Gastrocnemius medialis (tissue), 4 donors: ENCODE measurements at regions not wholly inside any gene's neighbourhood (a gene's known extent, or its start where the extent isn't known, plus 50 kb on each side); places are given as distances from the start of the nearest gene placed in this dataset.

ENCODE experiments used
- ATAC-seq, 2 donors: fragments of 150-250 bp; one replicate each; pipeline ENCODE4 v1.9.1; 2016
- DNase-seq, 2 donors: peaks; one replicate each; pipeline ENCODE4 v3.0.0-alpha.2; 2019
- H3K27ac ChIP-seq, 4 donors: fragments of 200-600 bp; sonication (generic); 1 replicate in 1 of 4; 2 replicates in 3 of 4; pipeline ENCODE4 v1.5.1; 2016 to 2018; ENCODE audit warnings: mild to moderate bottlenecking in 2 of 4, moderate library complexity in 1 of 4
- H3K27me3 ChIP-seq, 3 donors: fragments of 200-600 bp; sonication (generic) in 2 of 3; 1 replicate in 1 of 3; 2 replicates in 2 of 3; pipeline versions ENCODE4 v1.5.1 to v1.6.0; 2016 to 2019; ENCODE audit warnings: mild to moderate bottlenecking in 1 of 3, moderate library complexity in 1 of 3
- H3K36me3 ChIP-seq, 2 donors: fragments of 200-600 bp; sonication (generic) in 1 of 2; one replicate each; pipeline ENCODE4 v1.5.1; 2017 to 2018
- H3K4me1 ChIP-seq, 2 donors: fragments of 200-600 bp; sonication (generic) in 1 of 2; one replicate each; pipeline ENCODE4 v1.5.1; 2016 to 2017; ENCODE audit warnings: mild to moderate bottlenecking in 2 of 2
- H3K4me3 ChIP-seq, 4 donors: fragments of 200-600 bp; sonication (generic) in 3 of 4; 1 replicate in 1 of 4; 2 replicates in 3 of 4; pipeline ENCODE4 v1.5.1; 2016 to 2019; ENCODE audit warnings: mild to moderate bottlenecking in 2 of 4
- H3K9me3 ChIP-seq, 3 donors: fragments of 200-600 bp; sonication (generic) in 2 of 3; 1 replicate in 1 of 3; 2 replicates in 2 of 3; pipeline ENCODE4 v1.5.1; 2016 to 2019
- POLR2A ChIP-seq, 2 donors: fragments of 450-650 bp; IDR thresholded peaks; one replicate each; pipeline ENCODE4 v1.6.1; 2017; ENCODE audit warnings: antibody characterized with exemption in 2 of 2, mild to moderate bottlenecking in 2 of 2, moderate library complexity in 2 of 2
- in situ Hi-C, 4 donors: fragments of 200-750 bp; cut with MboI; loops; one replicate each; pipeline versions ENCODE4 v1.15.0 to v1.8.0; 2017; ENCODE audit warnings: low sequenced_read_pairs in 4 of 4
- intact Hi-C: fragments of 100-400 bp; cut with DNase I; formaldehyde crosslinking; loops from one replicate; pipeline ENCODE4 v1.15.1; 2023; ENCODE audit warnings: low total_unique reads
- TF ChIP-seq, protein P1 (sequence below), 5 experiments: fragments of 450-650 bp in 3 of 5; fragments of 200-600 bp in 2 of 5; sonication (generic) in 2 of 5; IDR thresholded peaks in 4 of 5; conservative IDR thresholded peaks in 1 of 5; 1 replicate in 4 of 5; 2 replicates in 1 of 5; pipeline ENCODE4 v1.5.1; 2016 to 2019; ENCODE audit warnings: antibody characterized with exemption in 5 of 5, mild to moderate bottlenecking in 3 of 5, moderate library complexity in 3 of 5

DNA sequence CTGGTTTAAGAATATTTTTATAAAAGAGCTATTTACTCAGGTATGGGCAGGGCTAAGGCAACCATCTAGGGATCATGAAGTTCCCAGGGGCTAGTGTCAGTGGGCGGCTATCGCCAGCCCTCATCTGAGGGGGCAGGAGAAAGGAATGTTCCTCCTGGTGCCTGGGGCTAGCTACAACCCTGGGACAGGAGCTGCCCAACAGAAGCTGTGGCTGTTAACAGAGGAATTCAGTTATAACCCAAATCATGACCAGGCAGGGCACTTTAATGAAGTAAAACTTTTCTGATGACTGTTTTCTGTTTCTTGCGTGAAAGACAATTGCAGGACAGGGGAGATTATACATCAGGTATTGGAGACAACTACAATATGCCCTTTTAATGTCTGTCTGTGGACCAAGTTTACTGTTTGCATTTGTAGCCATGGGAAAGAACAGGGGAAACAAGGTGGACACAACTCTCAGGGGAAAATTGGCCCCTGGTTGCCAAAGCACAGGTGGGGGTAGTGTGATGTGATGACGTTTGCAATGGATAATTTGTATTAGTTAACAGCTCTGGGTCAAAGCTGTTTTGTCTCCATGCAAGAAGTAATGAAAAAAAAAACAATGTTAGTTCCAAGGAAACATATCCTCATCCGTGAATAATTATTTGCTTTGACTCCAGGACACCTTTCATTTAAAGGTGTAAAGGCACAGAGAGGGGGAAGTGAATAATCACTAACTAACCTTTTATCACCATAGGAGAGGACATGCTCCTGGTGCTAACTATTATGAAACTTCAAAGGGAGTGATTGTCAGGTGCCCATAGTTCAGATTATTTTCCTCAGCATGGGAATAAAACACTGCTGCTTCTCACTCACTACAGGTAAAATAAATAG, 105.2 kb downstream of the TSEN15 start:
- Histone ChIP-seq H3K27ac (no peak overlapping the region), H3K36me3 (no peaks in the 10 kb centered on the region), H3K9me3 (no peaks in the 10 kb centered on the region), H3K27me3 (no peaks in the 10 kb centered on the region), H3K4me1 (peaks cover 0 to 8% of the 10 kb centered on the region in 2 donors), H3K4me3 (no peak overlapping the region)
- intact Hi-C loops = no loop called here
- TF ChIP-seq, protein P1, sequence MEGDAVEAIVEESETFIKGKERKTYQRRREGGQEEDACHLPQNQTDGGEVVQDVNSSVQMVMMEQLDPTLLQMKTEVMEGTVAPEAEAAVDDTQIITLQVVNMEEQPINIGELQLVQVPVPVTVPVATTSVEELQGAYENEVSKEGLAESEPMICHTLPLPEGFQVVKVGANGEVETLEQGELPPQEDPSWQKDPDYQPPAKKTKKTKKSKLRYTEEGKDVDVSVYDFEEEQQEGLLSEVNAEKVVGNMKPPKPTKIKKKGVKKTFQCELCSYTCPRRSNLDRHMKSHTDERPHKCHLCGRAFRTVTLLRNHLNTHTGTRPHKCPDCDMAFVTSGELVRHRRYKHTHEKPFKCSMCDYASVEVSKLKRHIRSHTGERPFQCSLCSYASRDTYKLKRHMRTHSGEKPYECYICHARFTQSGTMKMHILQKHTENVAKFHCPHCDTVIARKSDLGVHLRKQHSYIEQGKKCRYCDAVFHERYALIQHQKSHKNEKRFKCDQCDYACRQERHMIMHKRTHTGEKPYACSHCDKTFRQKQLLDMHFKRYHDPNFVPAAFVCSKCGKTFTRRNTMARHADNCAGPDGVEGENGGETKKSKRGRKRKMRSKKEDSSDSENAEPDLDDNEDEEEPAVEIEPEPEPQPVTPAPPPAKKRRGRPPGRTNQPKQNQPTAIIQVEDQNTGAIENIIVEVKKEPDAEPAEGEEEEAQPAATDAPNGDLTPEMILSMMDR (IDR thresholded peaks at IDR 0.05 in 4 of 5, conservative IDR thresholded peaks at IDR 0.05 in 1 of 5) = no peak
- no peak for TF ChIP-seq POLR2A (IDR thresholded peaks at IDR 0.05)
- no peak for ATAC-seq
- in situ Hi-C loops = no loop called here
- no peak for DNase-seq

DNA sequence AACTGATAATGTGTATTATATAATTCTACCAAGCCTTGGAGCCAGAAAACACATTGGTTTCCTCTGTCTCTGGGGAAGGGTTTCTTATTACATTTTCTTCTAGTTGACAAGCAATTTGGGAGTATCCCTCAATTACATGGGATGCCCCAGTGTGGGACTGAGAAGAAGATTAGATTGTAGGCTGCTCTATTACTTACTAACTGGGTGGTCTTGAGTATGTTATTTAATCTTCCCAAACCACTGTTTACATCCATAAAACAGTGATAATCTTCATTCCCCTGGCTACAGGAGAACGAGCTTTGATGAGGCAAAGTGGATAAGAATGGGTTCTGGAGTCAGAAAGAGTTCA, 105.8 kb downstream of the TSEN15 start:
- no peak overlapping the region for H3K4me3 ChIP-seq
- H3K9me3 ChIP-seq = no peaks in the 10 kb centered on the region
- intact Hi-C loops (no loop called here), in situ Hi-C loops (no loop called here)
- no peak for DNase-seq
- ATAC-seq = no peak
- TF ChIP-seq, protein P1 (IDR thresholded peaks at IDR 0.05 in 4 of 5, conservative IDR thresholded peaks at IDR 0.05 in 1 of 5) = no peak
- no peak for TF ChIP-seq POLR2A (IDR thresholded peaks at IDR 0.05)
- no peaks in the 10 kb centered on the region for H3K27me3 ChIP-seq
- peaks cover 0 to 8% of the 10 kb centered on the region in 2 donors for H3K4me1 ChIP-seq
- H3K27ac ChIP-seq = no peak overlapping the region
- H3K36me3 ChIP-seq = no peaks in the 10 kb centered on the region

DNA sequence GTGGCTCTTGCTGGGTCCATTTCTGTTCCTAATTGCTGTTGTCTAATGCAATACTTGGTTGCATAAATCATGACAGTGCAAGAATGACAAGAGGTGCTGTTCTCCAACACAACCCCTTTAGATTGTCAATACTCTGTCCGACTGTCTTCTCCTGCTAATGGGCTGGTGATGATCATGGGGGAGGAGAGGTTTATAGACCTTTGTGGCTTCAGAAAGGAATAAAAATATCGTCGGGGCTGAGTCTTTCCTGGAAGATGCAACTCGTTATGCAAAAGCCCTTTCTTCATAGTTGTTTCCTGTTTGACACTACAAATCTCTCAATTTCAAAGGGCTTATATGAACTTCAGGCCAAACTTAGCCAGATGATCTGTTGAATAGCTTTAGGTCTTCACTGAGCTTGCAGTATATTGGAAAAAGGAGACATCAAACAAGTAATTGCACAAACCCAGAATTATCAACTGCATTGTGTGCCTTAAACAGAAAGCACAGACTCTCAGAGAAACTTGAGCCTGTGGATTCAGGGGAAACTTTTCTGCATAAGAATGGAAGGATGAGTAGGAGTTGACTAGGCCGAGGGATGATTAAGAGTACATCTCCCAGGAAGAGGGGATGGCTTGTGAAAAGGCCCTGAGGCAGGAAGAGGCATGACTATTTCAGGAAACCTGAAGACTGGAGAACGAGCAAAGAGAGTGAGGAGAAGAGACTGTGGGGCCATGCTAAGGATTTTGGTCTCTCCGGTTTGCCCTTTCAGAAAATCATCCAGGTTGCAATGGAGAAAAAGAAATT, 107.6 kb downstream of the TSEN15 start:
- H3K27ac ChIP-seq = no peak overlapping the region
- ATAC-seq (no peak), DNase-seq (no peak)
- H3K4me1 ChIP-seq = peaks cover 2 to 12% of the 10 kb centered on the region in 2 donors
- no peak overlapping the region for H3K4me3 ChIP-seq
- no peaks in the 10 kb centered on the region for H3K36me3 ChIP-seq
- intact Hi-C loops = no loop called here
- H3K27me3 ChIP-seq = no peaks in the 10 kb centered on the region
- no peaks in the 10 kb centered on the region for H3K9me3 ChIP-seq
- in situ Hi-C loops = no loop called here
- TF ChIP-seq, protein P1 (IDR thresholded peaks at IDR 0.05 in 4 of 5, conservative IDR thresholded peaks at IDR 0.05 in 1 of 5) = no peak
- no peak for TF ChIP-seq POLR2A (IDR thresholded peaks at IDR 0.05)

DNA sequence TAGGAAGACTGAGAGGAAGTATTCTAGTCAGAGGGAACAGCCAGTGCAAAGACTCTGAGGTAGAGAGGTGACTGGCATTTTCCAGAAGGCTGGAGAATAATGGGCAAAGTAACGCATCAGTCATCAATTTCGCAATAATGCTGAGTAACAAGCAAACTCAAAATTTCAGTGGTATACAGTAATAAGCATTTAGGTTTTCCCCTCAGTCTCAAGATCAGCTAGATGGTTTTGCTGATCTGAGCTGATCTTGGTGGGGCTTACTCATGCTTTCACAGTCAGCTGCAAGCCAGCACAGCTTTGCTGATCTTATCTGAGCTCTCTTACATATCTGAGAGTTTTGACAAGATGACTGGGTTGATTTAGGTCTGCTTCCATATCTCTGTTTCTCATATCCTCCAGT, 108.7 kb downstream of the TSEN15 start:
- intact Hi-C loops (no loop called here), in situ Hi-C loops (no loop called here)
- Histone ChIP-seq H3K36me3 (no peaks in the 10 kb centered on the region), H3K9me3 (no peaks in the 10 kb centered on the region), H3K4me1 (peaks cover 2 to 9% of the 10 kb centered on the region in 2 donors), H3K27me3 (no peaks in the 10 kb centered on the region), H3K27ac (no peak overlapping the region), H3K4me3 (no peak overlapping the region)
- ATAC-seq (no peak), DNase-seq (no peak)
- TF ChIP-seq POLR2A (IDR thresholded peaks at IDR 0.05) = no peak
- TF ChIP-seq, protein P1 (IDR thresholded peaks at IDR 0.05 in 4 of 5, conservative IDR thresholded peaks at IDR 0.05 in 1 of 5) = no peak
